GM23338 (cell line): ENCODE measurements at regions not wholly inside any gene's neighbourhood (a gene's known extent, or its start where the extent isn't known, plus 50 kb on each side); places are given as distances from the start of the nearest gene placed in this dataset.

Source experiments
- ATAC-seq: fragments of 200-7000 bp; cut with Tn5 transposase; 3 replicates; pipeline ENCODE4 v1.9.1; 2020
- DNase-seq: peaks from one replicate; pipeline ENCODE4 v3.0.0-alpha.2; 2015; ENCODE audit warnings: low spot score
- H2AFZ ChIP-seq: fragments of 200-600 bp; sonication (generic); 2 replicates; pipeline ENCODE4 v1.8.0; 2016; ENCODE audit warnings: antibody characterized with exemption, mild to moderate bottlenecking, moderate library complexity
- H3F3A ChIP-seq: fragments of 200-600 bp; sonication (generic); replicated peaks from 2 replicates; pipeline ENCODE4 v1.8.0; 2017; ENCODE audit warnings: antibody characterized with exemption, mixed run types, low read depth
- H3K27ac ChIP-seq: fragments of 200-600 bp; sonication (generic); 2 replicates; pipeline ENCODE4 v1.6.1; 2016; ENCODE audit warnings: low read depth
- H3K27me3 ChIP-seq: fragments of 200-600 bp; sonication (generic); 2 replicates; pipeline ENCODE4 v1.8.0; 2016; ENCODE audit warnings: mild to moderate bottlenecking, mixed run types, moderate library complexity; ENCODE audit not compliant: insufficient read depth
- H3K36me3 ChIP-seq: fragments of 200-600 bp; sonication (generic); 2 replicates; pipeline ENCODE4 v1.8.0; 2016; ENCODE audit warnings: mild to moderate bottlenecking; ENCODE audit not compliant: insufficient read depth
- H3K4me1 ChIP-seq: fragments of 200-600 bp; sonication (generic); 2 replicates; pipeline ENCODE4 v1.8.0; 2016; ENCODE audit warnings: mild to moderate bottlenecking, moderate library complexity; ENCODE audit not compliant: insufficient read depth
- H3K4me2 ChIP-seq: fragments of 200-600 bp; sonication (generic); 2 replicates; pipeline ENCODE4 v1.7.1; 2017; ENCODE audit warnings: mixed run types
- H3K4me3 ChIP-seq: fragments of 200-600 bp; sonication (generic); 2 replicates; pipeline ENCODE4 v1.6.1; 2016; ENCODE audit warnings: mixed run types
- H3K79me2 ChIP-seq: fragments of 200-600 bp; sonication (generic); replicated peaks from 2 replicates; pipeline ENCODE4 v1.8.0; 2017; ENCODE audit warnings: mild to moderate bottlenecking; ENCODE audit not compliant: insufficient read depth
- H3K9me2 ChIP-seq: fragments of 200-600 bp; sonication (generic); 2 replicates; pipeline ENCODE4 v1.8.0; 2017; ENCODE audit not compliant: insufficient read depth
- H4K20me1 ChIP-seq: fragments of 200-600 bp; sonication (generic); replicated peaks from 2 replicates; pipeline ENCODE4 v1.8.0; 2017; ENCODE audit warnings: mild to moderate bottlenecking; ENCODE audit not compliant: insufficient read depth
- H3K27ac Mint-ChIP-seq: 2 replicates; pipeline ENCODE4 v1.8.0; 2020; ENCODE audit warnings: inconsistent platforms, mild to moderate bottlenecking, moderate library complexity, mixed read lengths
- H3K27me3 Mint-ChIP-seq: 3 replicates; pipeline ENCODE4 v1.8.0; 2022; ENCODE audit warnings: low read depth, mild to moderate bottlenecking, moderate library complexity, mixed read lengths, inconsistent platforms; ENCODE audit not compliant: insufficient read depth, poor library complexity
- H3K36me3 Mint-ChIP-seq: 3 replicates; pipeline ENCODE4 v1.8.0; 2021; ENCODE audit warnings: low read depth, mild to moderate bottlenecking, inconsistent platforms, moderate library complexity, mixed read lengths
- H3K4me1 Mint-ChIP-seq: 3 replicates; pipeline ENCODE4 v1.8.0; 2020; ENCODE audit warnings: mild to moderate bottlenecking, inconsistent platforms, mixed read lengths
- H3K4me3 Mint-ChIP-seq: 3 replicates; pipeline ENCODE4 v1.8.0; 2021; ENCODE audit warnings: moderate library complexity, mild to moderate bottlenecking, inconsistent platforms, mixed read lengths
- H3K9me3 Mint-ChIP-seq: 3 replicates; pipeline ENCODE4 v1.8.0; 2020; ENCODE audit warnings: moderate library complexity, mild to moderate bottlenecking, inconsistent platforms, mixed read lengths
- CREB1 ChIP-seq: fragments of 250-450 bp; sonication (Bioruptor Pico); IDR thresholded peaks from 2 replicates; pipeline ENCODE4 v1.5.0; 2020; ENCODE audit warnings: low read depth, mild to moderate bottlenecking, moderate library complexity
- EZH2 ChIP-seq: fragments of 200-600 bp; sonication (generic); IDR thresholded peaks from one replicate; pipeline ENCODE4 v1.8.0; 2017; ENCODE audit warnings: antibody characterized with exemption, mild to moderate bottlenecking, low read depth; ENCODE audit not compliant: unreplicated experiment
- EZH2phosphoT487 ChIP-seq: fragments of 200-600 bp; sonication (generic); IDR thresholded peaks from one replicate; pipeline ENCODE4 v1.8.1; 2018; ENCODE audit warnings: antibody characterized with exemption; ENCODE audit not compliant: unreplicated experiment
- JUNB ChIP-seq: IDR thresholded peaks from one replicate; pipeline ENCODE4 v1.6.1; 2016; ENCODE audit warnings: antibody characterized with exemption; ENCODE audit not compliant: unreplicated experiment
- NANOG ChIP-seq: IDR thresholded peaks from 2 replicates; pipeline ENCODE4 v1.6.1; 2016; ENCODE audit warnings: antibody characterized with exemption, borderline replicate concordance
- POLR2AphosphoS5 ChIP-seq: IDR thresholded peaks from 2 replicates; pipeline ENCODE4 v1.6.1; 2016; ENCODE audit warnings: antibody characterized with exemption, low read depth
- STAT1 ChIP-seq: IDR thresholded peaks from one replicate; pipeline ENCODE4 v1.6.1; 2016; ENCODE audit warnings: antibody characterized with exemption; ENCODE audit not compliant: unreplicated experiment
- ZNF114 ChIP-seq: fragments of 250-450 bp; sonication (Bioruptor Pico); IDR thresholded peaks from 2 replicates; pipeline ENCODE4 v1.5.0; 2020; ENCODE audit warnings: mild to moderate bottlenecking, moderate library complexity
- ZNF331 ChIP-seq: fragments of 250-450 bp; sonication (Bioruptor Pico); IDR thresholded peaks from 2 replicates; pipeline ENCODE4 v1.5.0; 2020; ENCODE audit warnings: low read depth, mild to moderate bottlenecking, moderate library complexity
- TF ChIP-seq, protein P1 (sequence below), 2 experiments: fragments of 200-600 bp in 1 of 2; sonication (generic) in 1 of 2; conservative IDR thresholded peaks; 2 replicates each; pipeline versions ENCODE4 v1.5.1 to v1.6.1; 2016 to 2017; ENCODE audit warnings: antibody characterized with exemption in 2 of 2, low read depth in 2 of 2, mild to moderate bottlenecking in 2 of 2, moderate library complexity in 1 of 2
- TF ChIP-seq, protein P2 (sequence below): IDR thresholded peaks from one replicate; pipeline ENCODE4 v1.6.1; 2018; ENCODE audit warnings: antibody characterized with exemption; ENCODE audit not compliant: unreplicated experiment
- TF ChIP-seq, protein P3 (sequence below): IDR thresholded peaks from 2 replicates; pipeline ENCODE4 v1.6.1; 2016; ENCODE audit warnings: antibody characterized with exemption
- TF ChIP-seq, protein P4 (sequence below): fragments of 250-450 bp; sonication (Bioruptor Pico); IDR thresholded peaks from 2 replicates; pipeline ENCODE4 v1.5.0; 2020; ENCODE audit warnings: mild to moderate bottlenecking, moderate library complexity

DNA sequence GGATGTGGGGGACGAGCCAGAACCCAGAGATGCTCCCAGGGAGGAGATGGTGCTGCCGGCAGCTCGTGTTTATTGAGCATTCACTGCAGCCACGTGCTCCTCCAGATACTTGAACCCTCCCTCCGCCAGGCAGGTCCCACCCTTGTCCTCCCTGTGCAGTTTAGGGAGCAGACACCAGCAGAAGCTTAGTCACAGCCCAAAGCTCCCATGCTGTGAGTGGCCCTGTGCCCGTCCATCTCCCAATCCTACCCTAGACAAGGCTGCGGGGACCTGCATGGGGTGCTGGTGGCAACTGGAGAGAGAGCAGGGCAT lies 176.5 kb upstream of the COPS8 start:
- ATAC-seq (no peak), DNase-seq (no peak)
- Histone ChIP-seq H3K4me2 (no peak overlapping the region), H3K27ac (no peak overlapping the region), H3K9me2 (no peaks in the 10 kb centered on the region; the same call in 1 of the 2 replicates), H3K4me3 (no peak overlapping the region), H2AFZ (no peak overlapping the region), H3K79me2 (no peaks in the 10 kb centered on the region), H3K27me3 (no peaks in the 10 kb centered on the region), H3F3A (no peaks in the 10 kb centered on the region), H3K4me1 (no peaks in the 10 kb centered on the region), H3K36me3 (no peaks in the 10 kb centered on the region), H4K20me1 (no peaks in the 10 kb centered on the region)
- peaks cover 2% of the 10 kb centered on the region for H3K27me3 Mint-ChIP-seq
- no peak overlapping the region for H3K27ac Mint-ChIP-seq
- H3K4me1 Mint-ChIP-seq: peaks cover 5% of the 10 kb centered on the region; the same call in 2 of the 3 replicates
- TF ChIP-seq EZH2phosphoT487 (no peak), ZNF331 (CRISPR knock-in tag) (no peak), NANOG (no peak), POLR2AphosphoS5 (no peak), JUNB (no peak), EZH2 (no peak), ZNF114 (CRISPR knock-in tag) (no peak), CREB1 (no peak), STAT1 (no peak)
- TF ChIP-seq, protein P1, sequence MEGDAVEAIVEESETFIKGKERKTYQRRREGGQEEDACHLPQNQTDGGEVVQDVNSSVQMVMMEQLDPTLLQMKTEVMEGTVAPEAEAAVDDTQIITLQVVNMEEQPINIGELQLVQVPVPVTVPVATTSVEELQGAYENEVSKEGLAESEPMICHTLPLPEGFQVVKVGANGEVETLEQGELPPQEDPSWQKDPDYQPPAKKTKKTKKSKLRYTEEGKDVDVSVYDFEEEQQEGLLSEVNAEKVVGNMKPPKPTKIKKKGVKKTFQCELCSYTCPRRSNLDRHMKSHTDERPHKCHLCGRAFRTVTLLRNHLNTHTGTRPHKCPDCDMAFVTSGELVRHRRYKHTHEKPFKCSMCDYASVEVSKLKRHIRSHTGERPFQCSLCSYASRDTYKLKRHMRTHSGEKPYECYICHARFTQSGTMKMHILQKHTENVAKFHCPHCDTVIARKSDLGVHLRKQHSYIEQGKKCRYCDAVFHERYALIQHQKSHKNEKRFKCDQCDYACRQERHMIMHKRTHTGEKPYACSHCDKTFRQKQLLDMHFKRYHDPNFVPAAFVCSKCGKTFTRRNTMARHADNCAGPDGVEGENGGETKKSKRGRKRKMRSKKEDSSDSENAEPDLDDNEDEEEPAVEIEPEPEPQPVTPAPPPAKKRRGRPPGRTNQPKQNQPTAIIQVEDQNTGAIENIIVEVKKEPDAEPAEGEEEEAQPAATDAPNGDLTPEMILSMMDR (conservative IDR thresholded peaks at IDR 0.05; ENCODE audit: low read depth in 2 of 2): no peak
- TF ChIP-seq, protein P2, sequence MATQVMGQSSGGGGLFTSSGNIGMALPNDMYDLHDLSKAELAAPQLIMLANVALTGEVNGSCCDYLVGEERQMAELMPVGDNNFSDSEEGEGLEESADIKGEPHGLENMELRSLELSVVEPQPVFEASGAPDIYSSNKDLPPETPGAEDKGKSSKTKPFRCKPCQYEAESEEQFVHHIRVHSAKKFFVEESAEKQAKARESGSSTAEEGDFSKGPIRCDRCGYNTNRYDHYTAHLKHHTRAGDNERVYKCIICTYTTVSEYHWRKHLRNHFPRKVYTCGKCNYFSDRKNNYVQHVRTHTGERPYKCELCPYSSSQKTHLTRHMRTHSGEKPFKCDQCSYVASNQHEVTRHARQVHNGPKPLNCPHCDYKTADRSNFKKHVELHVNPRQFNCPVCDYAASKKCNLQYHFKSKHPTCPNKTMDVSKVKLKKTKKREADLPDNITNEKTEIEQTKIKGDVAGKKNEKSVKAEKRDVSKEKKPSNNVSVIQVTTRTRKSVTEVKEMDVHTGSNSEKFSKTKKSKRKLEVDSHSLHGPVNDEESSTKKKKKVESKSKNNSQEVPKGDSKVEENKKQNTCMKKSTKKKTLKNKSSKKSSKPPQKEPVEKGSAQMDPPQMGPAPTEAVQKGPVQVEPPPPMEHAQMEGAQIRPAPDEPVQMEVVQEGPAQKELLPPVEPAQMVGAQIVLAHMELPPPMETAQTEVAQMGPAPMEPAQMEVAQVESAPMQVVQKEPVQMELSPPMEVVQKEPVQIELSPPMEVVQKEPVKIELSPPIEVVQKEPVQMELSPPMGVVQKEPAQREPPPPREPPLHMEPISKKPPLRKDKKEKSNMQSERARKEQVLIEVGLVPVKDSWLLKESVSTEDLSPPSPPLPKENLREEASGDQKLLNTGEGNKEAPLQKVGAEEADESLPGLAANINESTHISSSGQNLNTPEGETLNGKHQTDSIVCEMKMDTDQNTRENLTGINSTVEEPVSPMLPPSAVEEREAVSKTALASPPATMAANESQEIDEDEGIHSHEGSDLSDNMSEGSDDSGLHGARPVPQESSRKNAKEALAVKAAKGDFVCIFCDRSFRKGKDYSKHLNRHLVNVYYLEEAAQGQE: no peak
- TF ChIP-seq, protein P3, sequence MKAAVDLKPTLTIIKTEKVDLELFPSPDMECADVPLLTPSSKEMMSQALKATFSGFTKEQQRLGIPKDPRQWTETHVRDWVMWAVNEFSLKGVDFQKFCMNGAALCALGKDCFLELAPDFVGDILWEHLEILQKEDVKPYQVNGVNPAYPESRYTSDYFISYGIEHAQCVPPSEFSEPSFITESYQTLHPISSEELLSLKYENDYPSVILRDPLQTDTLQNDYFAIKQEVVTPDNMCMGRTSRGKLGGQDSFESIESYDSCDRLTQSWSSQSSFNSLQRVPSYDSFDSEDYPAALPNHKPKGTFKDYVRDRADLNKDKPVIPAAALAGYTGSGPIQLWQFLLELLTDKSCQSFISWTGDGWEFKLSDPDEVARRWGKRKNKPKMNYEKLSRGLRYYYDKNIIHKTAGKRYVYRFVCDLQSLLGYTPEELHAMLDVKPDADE: no peak
- TF ChIP-seq, protein P4, sequence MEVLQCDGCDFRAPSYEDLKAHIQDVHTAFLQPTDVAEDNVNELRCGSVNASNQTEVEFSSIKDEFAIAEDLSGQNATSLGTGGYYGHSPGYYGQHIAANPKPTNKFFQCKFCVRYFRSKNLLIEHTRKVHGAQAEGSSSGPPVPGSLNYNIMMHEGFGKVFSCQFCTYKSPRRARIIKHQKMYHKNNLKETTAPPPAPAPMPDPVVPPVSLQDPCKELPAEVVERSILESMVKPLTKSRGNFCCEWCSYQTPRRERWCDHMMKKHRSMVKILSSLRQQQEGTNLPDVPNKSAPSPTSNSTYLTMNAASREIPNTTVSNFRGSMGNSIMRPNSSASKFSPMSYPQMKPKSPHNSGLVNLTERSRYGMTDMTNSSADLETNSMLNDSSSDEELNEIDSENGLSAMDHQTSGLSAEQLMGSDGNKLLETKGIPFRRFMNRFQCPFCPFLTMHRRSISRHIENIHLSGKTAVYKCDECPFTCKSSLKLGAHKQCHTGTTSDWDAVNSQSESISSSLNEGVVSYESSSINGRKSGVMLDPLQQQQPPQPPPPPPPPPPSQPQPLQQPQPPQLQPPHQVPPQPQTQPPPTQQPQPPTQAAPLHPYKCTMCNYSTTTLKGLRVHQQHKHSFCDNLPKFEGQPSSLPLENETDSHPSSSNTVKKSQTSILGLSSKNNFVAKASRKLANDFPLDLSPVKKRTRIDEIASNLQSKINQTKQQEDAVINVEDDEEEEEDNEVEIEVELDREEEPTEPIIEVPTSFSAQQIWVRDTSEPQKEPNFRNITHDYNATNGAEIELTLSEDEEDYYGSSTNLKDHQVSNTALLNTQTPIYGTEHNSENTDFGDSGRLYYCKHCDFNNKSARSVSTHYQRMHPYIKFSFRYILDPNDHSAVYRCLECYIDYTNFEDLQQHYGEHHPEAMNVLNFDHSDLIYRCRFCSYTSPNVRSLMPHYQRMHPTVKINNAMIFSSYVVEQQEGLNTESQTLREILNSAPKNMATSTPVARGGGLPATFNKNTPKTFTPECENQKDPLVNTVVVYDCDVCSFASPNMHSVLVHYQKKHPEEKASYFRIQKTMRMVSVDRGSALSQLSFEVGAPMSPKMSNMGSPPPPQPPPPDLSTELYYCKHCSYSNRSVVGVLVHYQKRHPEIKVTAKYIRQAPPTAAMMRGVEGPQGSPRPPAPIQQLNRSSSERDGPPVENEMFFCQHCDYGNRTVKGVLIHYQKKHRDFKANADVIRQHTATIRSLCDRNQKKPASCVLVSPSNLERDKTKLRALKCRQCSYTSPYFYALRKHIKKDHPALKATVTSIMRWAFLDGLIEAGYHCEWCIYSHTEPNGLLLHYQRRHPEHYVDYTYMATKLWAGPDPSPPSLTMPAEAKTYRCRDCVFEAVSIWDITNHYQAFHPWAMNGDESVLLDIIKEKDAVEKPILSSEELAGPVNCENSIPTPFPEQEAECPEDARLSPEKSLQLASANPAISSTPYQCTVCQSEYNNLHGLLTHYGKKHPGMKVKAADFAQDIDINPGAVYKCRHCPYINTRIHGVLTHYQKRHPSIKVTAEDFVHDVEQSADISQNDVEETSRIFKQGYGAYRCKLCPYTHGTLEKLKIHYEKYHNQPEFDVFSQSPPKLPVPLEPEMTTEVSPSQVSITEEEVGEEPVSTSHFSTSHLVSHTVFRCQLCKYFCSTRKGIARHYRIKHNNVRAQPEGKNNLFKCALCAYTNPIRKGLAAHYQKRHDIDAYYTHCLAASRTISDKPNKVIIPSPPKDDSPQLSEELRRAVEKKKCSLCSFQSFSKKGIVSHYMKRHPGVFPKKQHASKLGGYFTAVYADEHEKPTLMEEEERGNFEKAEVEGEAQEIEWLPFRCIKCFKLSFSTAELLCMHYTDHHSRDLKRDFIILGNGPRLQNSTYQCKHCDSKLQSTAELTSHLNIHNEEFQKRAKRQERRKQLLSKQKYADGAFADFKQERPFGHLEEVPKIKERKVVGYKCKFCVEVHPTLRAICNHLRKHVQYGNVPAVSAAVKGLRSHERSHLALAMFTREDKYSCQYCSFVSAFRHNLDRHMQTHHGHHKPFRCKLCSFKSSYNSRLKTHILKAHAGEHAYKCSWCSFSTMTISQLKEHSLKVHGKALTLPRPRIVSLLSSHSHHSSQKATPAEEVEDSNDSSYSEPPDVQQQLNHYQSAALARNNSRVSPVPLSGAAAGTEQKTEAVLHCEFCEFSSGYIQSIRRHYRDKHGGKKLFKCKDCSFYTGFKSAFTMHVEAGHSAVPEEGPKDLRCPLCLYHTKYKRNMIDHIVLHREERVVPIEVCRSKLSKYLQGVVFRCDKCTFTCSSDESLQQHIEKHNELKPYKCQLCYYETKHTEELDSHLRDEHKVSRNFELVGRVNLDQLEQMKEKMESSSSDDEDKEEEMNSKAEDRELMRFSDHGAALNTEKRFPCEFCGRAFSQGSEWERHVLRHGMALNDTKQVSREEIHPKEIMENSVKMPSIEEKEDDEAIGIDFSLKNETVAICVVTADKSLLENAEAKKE (CRISPR knock-in tag): no peak
- H3K4me3 Mint-ChIP-seq: no peak overlapping the region
- no peaks in the 10 kb centered on the region for H3K36me3 Mint-ChIP-seq
- H3K9me3 Mint-ChIP-seq: no peaks in the 10 kb centered on the region
